Ovary (tissue), 7 donors: ENCODE measurements at regions not wholly inside any gene's neighbourhood (a gene's known extent, or its start where the extent isn't known, plus 50 kb on each side); places are given as distances from the start of the nearest gene placed in this dataset.
"Not testable (repeated sequence)": the region's sequence is repeated elsewhere in the genome, so short reads cannot be mapped to it uniquely, and the experiment has no call there.

Source experiments
- DNase-seq, 5 donors: peaks; one replicate each; pipeline ENCODE4 v3.0.0-alpha.2; 2019 to 2020
- H3K27ac ChIP-seq, 2 donors: fragments of 200-600 bp; one replicate each; pipeline versions ENCODE4 v1.5.1 to v1.8.0; 2019 to 2022
- H3K27me3 ChIP-seq: fragments of 200-600 bp; one replicate; pipeline ENCODE4 v1.8.0; 2022
- H3K36me3 ChIP-seq: fragments of 200-600 bp; sonication (generic); one replicate; pipeline ENCODE4 v1.5.1; 2019
- H3K4me1 ChIP-seq: one replicate; pipeline ENCODE4 v1.8.1; 2013; ENCODE audit warnings: mild to moderate bottlenecking, moderate library complexity; ENCODE audit not compliant: insufficient read depth
- H3K4me3 ChIP-seq: fragments of 200-600 bp; sonication (generic); one replicate; pipeline ENCODE4 v1.5.1; 2017
- H3K9me3 ChIP-seq, 2 donors: fragments of 200-600 bp in 1 of 2; sonication (generic) in 1 of 2; one replicate each; pipeline versions ENCODE4 v1.5.1 to v1.8.1; 2013 to 2019; ENCODE audit warnings: mild to moderate bottlenecking in 1 of 2, moderate library complexity in 1 of 2
- CTCF ChIP-seq, 3 donors: fragments of 450-650 bp in 2 of 3; fragments of 200-600 bp in 1 of 3; IDR thresholded peaks; one replicate each; pipeline versions ENCODE4 v1.5.1 to v1.8.0; 2016 to 2022; ENCODE audit warnings: antibody characterized with exemption in 3 of 3, mild to moderate bottlenecking in 1 of 3
- EP300 ChIP-seq: sonication (generic); formaldehyde crosslinking; IDR thresholded peaks from one replicate; pipeline ENCODE4 v1.6.1; 2017; ENCODE audit warnings: antibody characterized with exemption
- POLR2A ChIP-seq: fragments of 450-650 bp; IDR thresholded peaks from one replicate; pipeline ENCODE4 v1.6.1; 2017; ENCODE audit warnings: antibody characterized with exemption, mild to moderate bottlenecking, moderate library complexity
- WGBS, 3 donors: extraction: QIAGEN DNeasy Blood & Tissue Kit in 1 of 3; methylation state at CpG; one replicate each; pipeline versions ENCODE4 v1.1.5 to v1.1.7; 2013 to 2017; 5-methylcytosine and 5-hydroxymethylcytosine counted together
- intact Hi-C, 4 donors: fragments of 100-400 bp; cut with DNase I; formaldehyde crosslinking; loops; one replicate each; pipeline versions ENCODE4 v1.11.0 to v1.15.1; 2022 to 2023
- donor health status: DM: no; HTN: no; CAD: no; lungs with moderate emphysema.
- donor health status: DM: no; HTN: no; CAD: no.
- donor health status: Bipolar disorder and iron deficiency.
- donor health status: DM: no; HTN: no; CAD: no.
- donor health status: DM: yes; HTN: yes; CAD: no.

DNA sequence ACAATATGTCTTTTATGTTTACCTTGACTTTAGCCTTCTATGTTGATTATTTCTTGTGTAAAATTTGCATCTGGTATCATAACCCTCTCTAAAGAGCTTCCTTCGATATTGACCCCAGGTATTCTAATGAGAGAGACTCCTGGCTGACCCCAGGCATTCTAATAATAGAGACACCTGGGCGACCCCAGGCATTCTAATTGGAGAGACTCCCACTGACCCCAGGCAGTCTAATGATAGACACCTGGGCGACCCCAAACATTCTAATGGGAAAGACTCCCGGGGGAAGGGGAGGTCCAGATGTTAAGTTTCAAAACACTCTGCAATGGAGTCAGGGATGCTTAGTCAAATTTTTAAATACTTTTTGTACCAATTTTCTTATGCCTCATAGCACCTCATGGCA lies 726.4 kb downstream of the COL12A1 start:
- no peak for DNase-seq
- Histone ChIP-seq H3K4me3 (no peak overlapping the region), H3K9me3 (no peaks in the 10 kb centered on the region), H3K36me3 (no peaks in the 10 kb centered on the region), H3K27me3 (no peaks in the 10 kb centered on the region), H3K27ac (no peak overlapping the region), H3K4me1 (no peaks in the 10 kb centered on the region)
- intact Hi-C loops: no loop called here
- TF ChIP-seq EP300 (no peak), CTCF (IDR thresholded peaks at IDR 0.05) (no peak), POLR2A (no peak)
- WGBS, 3 donors: 58 to 74% (median 71%) methylated on average over 4 of the region's 4 CpGs

DNA sequence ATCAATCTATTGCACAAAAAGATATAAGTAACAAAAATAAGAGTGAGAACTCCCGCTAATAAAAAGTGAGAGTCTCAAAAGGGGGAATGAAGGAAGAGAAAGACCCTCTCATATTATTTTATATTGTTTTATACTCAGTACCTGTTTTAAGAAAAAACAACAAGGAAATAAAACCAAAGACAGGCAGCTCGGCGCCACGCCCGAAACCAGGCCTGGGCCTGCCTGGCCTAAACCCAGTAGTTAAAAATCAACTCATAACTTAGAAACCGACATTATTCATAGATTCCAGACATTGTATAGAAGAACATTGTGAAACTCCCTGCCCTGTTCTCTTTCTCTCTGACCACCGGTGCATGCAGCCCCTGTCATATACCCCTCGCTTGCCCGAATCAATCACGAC lies 731.8 kb downstream of the COL12A1 start:
- H3K27me3 ChIP-seq, DNase-seq, intact Hi-C loops, H3K27ac ChIP-seq, H3K36me3 ChIP-seq, H3K9me3 ChIP-seq, H3K4me1 ChIP-seq, H3K4me3 ChIP-seq: not testable (repeated sequence)
- 95 to 96% (median 96%) methylated on average over 10 of the region's 10 CpGs for WGBS, 3 donors

DNA sequence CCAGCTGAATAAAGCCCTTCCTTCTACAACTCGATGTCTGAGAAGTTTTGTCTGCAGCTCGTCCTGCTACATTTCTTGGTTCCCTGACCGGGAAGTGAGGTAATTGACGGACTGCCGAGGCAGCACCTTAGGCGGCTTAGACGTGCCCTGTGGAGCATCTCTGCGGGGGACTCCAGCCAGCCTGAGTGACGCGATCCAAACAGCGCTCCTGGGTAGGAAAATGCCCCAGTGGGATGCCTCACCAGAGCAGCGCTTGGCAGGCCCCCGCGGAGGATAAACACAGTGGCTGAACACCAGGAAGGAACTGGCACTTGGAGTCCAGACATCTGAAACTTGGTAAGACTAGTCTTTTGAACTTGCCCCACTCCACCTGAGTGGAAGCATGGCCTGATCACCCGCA lies 737.3 kb downstream of the COL12A1 start:
- WGBS, 3 donors: 95 to 97% (median 95%) methylated on average over 15 of the region's 15 CpGs
- intact Hi-C loops: not testable (repeated sequence)

GRCh38 chr6:74467533-74468215 lies 738.2 kb downstream of the COL12A1 start:
- DNase-seq: no peak
- Histone ChIP-seq H3K36me3 (no peaks in the 10 kb centered on the region), H3K27ac (no peak overlapping the region), H3K4me3 (no peak overlapping the region), H3K9me3 (no peaks in the 10 kb centered on the region), H3K27me3 (no peaks in the 10 kb centered on the region), H3K4me1 (no peaks in the 10 kb centered on the region)
- 85 to 93% (median 92%) methylated on average over 2 of the region's 2 CpGs for WGBS, 3 donors
- intact Hi-C loops: no loop called here
- TF ChIP-seq EP300: no peak
- TF ChIP-seq CTCF (IDR thresholded peaks at IDR 0.05): no peak
- no peak for TF ChIP-seq POLR2A

More for the DNA sequence above, 737.3 kb downstream of the COL12A1 start:
- not testable (repeated sequence) for H3K4me1 ChIP-seq, H3K4me3 ChIP-seq, H3K27ac ChIP-seq, H3K9me3 ChIP-seq, DNase-seq, H3K27me3 ChIP-seq, H3K36me3 ChIP-seq

DNA sequence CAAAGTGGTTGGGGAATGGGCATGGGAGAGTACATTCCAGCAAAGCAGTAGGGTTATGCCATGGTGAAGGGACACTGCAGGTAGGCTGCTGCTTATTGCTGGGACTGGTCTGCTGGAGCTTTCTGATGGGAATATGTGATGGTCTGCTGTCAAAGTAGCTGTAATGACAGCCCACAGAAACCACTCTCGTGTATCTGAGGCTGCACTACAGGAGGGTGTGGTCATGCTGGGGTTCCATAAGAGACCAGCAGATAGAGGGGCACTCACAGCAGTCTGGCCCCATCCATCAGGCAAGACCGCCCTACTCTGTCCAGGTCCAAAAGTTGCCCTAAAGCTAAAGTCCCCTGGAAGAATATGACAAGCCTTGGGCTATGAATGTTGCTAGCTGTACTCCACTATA lies 739.3 kb downstream of the COL12A1 start:
- H3K4me1 ChIP-seq: no peaks in the 10 kb centered on the region
- intact Hi-C loops: no loop called here

GRCh38 chr6:74459260-74459659 lies 746.6 kb downstream of the COL12A1 start:
- TF ChIP-seq CTCF (IDR thresholded peaks at IDR 0.05): no peak
- no peak for TF ChIP-seq POLR2A
- no peak for TF ChIP-seq EP300
- no peaks in the 10 kb centered on the region for H3K36me3 ChIP-seq
- H3K27ac ChIP-seq: no peak overlapping the region
- WGBS, 3 donors: 25 to 60% (median 52%) methylated on average over 7 of the region's 7 CpGs
- H3K4me3 ChIP-seq: no peak overlapping the region
- no peak for DNase-seq
- intact Hi-C loops: no loop called here
- H3K9me3 ChIP-seq: no peaks in the 10 kb centered on the region
- no peaks in the 10 kb centered on the region for H3K4me1 ChIP-seq
- no peaks in the 10 kb centered on the region for H3K27me3 ChIP-seq

More for the DNA sequence above, 739.3 kb downstream of the COL12A1 start:
- Histone ChIP-seq H3K36me3 (no peaks in the 10 kb centered on the region), H3K27me3 (no peaks in the 10 kb centered on the region), H3K27ac (no peak overlapping the region), H3K9me3 (no peaks in the 10 kb centered on the region), H3K4me3 (no peak overlapping the region)
- no peak for DNase-seq
- 84 to 91% (median 84%) methylated on average over 2 of the region's 2 CpGs for WGBS, 3 donors
- TF ChIP-seq EP300: no peak
- no peak for TF ChIP-seq POLR2A
